Renal pelvis (tissue), 1 donor: ENCODE measurements at regions not wholly inside any gene's neighbourhood (a gene's known extent, or its start where the extent isn't known, plus 50 kb on each side); places are given as distances from the start of the nearest gene placed in this dataset.

Experiments used
- DNase-seq: peaks from one replicate; pipeline ENCODE4 v3.0.0-alpha.2; 2013

DNA sequence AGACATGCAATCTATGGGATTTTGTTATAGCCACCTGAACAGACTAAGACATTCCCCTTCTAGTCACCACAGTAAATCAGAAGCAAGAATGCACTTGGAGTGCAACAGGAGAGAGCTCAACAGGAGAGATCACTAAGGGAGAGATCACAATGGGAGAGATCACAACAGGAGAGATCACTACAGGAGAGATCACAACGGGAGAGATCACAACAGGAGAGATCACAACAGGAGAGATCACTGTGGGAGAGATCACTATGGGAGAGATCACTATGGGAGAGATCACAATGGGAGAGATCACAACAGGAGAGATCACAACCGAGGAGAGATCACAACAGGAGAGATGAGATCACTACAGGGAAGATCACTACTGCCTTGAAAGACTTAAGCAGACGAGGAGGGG, 238.5 kb upstream of the PITRM1 start:
- DNase-seq: no peak

DNA sequence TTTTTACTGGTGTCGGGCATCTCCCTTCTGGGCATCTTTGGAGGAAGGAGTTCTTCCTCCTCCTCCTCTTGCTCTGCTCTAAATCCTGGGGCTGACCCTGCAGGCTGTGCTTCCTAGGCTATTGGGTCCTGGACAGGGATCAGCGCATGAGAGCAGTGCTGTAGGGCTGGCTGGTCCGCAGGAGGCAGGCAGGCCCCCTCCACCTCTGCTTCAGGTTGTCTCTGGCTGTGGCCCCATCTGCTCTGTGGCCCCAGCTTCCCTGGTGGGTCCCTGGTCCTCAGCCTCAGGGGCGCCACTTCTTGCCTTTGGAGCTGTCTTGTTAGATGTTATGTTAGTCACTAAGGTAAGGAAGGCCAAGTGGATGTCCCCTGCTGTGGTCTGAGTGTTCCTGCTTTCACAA, 237.3 kb upstream of the PITRM1 start:
- no peak for DNase-seq

DNA sequence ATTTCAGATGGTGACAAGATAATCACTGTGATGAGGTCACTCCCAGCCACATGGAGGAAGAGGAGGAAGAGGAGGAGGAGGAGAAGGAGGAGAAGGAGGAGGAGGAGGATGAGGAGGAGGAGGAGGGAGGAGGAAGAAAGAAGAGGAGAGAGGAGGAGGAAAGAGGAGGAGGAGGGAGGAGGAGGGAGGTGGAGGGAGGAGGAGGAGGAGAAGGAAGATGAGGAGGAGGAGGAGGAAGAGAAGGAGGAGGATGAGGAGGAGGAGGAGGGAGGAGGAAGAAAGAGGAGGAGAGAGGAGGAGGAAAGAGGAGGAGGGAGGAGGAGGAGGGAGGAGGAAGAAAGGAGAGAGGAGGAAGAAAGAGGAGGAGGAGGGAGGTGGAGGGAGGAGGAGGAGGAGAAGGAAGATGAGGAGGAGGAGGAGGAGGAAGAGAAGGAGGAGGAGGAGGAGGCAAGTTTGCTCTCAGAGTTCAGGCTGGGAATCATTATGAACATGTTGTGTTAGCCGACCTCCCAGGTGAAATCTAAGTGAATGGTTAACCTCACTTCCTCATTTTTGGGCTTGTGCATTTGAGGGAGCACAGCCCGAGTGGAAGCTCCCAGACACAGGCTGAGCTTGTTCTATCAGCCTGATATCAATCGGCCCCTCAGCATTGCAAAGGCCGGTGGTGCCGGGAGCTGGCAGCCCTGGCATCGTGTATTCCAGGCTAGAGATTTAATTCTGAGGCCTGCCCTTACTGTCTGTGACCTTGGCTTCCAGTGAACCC, 236.2 kb upstream of the PITRM1 start:
- no peak for DNase-seq

DNA sequence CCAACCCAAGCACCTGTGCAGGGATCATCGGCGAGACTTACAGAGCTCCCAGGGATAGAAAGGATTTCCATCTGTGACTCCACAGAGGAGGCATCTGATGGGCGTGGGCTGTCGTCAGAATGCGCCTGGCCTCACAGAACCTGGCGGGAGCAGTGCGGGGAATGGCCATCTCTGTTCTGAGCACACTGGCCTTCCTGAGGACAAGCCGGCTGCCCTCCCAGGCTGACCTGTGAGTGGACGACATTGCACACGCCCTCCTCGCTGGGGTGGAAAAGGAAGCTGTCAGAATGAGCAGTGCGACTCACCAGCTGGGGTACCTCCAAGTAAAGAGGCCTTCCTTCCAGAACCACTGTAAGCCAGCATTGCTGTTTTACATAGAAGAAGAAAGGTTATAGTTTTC, 234.6 kb upstream of the PITRM1 start:
- no peak for DNase-seq

DNA sequence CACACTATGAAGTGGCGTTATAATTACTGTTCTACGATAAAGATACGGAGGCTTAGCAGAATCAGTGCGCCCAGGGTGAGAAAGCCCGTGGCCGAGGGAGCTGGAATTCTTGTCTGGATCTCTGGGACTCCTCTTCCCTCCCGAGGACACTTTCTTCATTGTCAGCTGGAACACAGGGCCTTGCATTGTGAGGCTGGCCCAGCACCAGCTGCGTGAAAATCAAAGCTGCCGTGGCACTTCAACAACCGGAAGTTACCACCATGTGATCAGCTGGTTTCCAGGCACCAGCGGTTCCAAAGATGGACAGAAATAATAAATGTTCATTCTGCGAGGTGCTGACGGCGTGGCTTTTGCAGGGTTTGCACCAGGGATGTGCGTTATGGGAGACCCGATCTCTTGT, 234.0 kb upstream of the PITRM1 start:
- no peak for DNase-seq

DNA sequence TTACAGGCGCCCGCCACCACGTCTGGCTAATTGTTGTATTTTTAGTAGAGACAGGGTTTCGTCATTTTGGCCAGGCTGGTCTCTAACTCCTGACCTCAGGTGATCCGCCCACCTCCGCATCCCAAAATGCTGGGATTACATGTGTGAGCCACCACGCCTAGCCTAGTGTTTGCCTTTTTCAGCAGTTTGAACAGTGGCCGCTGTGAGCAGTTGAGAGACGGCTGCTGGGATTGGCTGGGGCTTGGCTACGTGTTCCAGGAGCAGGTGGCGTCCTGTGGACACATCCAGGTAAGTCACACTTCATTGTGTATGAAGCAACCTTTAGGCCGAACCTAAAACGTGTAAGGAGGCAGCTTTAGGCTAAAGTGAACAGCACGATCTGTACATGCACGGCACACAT, 231.8 kb upstream of the PITRM1 start:
- no peak for DNase-seq

DNA sequence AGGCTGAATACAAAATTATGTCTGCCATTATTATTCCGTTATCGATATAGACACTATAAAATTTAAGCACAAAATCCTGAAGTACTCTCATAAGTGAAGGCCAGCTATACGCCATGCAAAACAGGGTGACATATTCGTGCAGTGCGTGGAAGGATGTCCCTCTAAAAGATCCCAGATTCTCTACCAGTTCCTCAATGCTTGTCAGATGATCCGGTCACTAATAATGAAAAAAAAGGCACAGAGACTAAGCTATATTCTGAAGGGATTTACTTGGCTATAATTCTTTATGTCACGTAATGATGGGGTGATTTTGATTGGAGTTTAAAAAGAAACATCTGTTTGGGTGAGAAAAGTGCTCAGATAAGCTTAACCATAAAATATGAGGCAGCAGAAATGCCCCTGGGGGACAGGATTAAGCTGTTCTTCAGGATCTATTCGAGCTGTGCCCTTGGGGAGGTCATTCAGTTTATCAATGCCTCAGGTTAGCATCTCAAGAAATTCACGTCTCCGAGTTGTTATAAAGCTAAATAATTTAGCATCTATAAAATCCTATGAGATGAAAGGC, 229.7 kb upstream of the PITRM1 start:
- no peak for DNase-seq

DNA sequence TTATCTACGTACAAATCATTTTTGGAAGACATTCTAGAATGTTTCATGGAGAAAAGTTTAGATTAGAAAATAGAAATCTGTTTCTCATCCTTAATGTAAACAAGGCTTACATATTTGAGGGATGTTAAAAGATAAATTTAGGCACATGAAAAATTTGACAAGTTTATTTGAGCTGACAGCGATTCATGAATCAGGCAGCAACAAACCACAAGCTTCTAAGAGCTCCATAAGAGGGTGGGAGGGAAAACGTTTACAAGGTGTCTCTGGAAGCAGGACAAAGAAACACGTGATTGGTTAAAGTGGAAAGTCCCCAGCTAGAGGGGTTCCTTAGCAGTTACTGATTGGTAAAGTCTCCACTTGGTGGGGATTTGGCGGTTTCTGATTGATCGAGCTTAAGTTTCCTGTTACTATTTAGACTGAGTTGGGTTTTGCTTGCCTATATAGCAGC, 228.9 kb upstream of the PITRM1 start:
- no peak for DNase-seq

DNA sequence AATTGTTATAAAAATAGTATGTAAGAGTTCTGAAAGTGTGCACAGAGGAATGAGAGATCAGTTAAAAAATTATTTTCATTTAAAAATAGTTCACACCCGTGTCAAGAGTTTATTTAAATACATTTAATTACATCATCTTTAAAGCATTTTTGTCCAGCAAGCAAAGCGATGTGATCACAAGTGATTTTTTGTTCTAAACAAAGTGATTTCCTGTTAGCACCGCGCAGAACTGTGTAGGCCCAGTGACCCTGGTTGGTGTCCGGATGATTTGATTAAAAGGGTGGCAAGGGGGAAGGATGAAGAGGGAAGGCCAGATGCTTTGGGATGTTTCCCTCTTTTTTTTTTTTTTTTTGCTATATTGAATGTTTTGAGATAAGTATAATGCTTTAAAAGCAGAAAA, 227.8 kb upstream of the PITRM1 start:
- DNase-seq: no peak

DNA sequence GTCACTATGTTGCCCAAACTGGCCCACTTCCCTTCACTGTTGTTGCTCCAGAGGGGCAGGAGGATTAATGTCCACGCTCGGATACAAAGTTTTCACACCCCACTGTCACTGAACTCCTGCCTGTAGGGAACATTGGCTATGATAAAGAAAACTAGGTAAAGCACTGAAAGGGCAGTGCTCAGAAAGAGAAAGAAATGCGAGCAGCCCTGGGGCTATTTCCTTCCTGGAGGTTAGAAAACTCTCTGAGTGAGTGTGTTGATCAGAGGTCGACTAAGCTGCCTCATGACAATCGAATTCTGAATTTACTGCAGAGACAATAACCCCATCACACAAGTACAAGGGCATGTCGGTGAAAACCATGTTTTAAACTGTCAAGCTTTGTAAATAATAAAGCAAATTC, 227.2 kb upstream of the PITRM1 start:
- DNase-seq: no peak

DNA sequence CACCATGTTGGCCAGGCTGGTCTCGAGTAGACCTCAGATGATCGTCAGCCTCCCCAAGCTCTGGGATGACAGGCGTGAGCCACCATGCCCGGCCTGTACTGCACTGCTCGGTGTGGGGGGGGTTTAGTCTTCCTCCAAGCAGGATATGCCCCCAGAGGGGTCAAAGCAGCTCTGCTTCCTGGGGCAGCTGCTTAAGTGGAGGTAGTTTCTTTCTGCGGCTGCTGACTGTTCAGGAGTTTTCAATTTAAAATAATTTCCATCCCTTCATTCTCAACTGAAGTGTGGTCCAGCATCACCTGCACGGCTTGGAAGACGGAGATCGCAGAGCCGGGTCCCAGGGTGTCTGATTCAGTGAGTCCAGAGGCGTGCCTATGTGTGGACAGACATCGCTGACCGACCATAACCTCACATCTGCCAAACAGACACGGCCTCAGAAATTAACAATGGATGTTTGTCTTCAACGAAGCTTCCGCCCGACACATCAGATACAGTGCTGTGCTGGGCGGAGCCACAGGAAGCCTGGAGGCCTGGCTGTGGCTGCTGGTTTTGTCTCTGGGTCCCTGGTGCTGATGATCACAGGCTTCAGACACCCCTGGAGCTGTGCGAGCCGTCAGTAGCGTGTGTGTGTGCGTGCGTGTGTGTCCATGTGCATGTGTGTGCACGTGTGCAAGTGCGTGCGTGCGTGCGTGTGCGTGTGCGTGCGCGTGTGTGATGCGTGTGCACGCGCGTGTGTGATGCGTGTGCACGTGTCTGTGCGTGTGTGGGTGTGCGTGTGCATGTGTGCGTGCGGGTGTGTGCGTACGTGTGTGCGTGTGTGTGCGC, 226.5 kb upstream of the PITRM1 start:
- DNase-seq: no peak

DNA sequence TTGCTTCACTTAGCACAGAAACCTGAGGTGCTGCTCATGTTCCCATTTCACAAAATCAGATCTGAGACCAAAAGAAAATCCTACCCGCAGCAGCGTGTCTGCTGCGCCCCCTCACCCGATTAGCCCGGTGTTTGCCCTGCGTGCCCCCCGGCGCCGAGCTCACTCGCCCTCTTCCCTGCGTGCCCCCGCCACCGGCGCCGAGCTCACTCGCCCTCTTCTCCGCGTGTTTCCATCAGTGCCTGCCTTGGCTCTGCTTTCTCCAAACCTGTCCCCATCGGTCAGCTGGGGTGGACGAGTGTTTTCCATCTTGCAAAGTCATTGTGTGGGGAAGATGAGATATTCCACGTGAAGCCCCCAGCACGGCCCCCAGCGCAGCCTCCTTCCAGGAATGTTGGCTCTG, 225.3 kb upstream of the PITRM1 start:
- no peak for DNase-seq

DNA sequence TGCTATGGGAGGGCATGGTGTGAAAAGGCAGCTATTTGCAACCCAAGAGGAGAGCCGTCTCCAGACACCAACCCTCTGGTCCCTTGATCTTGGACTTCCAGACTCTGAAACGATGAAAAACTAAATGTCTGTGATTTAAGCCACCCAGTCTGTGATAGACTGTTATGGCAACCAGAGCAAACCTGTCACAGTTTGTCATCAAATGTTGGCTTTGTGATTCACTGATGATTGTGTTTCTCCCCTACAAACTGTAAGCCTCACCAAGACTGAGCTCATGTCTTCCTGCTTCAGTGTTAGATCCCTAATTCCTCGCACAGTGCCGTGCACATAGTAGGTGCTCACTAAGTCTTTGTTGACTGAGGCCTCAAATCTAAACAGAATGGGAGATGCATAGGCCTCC, 224.6 kb upstream of the PITRM1 start:
- no peak for DNase-seq

DNA sequence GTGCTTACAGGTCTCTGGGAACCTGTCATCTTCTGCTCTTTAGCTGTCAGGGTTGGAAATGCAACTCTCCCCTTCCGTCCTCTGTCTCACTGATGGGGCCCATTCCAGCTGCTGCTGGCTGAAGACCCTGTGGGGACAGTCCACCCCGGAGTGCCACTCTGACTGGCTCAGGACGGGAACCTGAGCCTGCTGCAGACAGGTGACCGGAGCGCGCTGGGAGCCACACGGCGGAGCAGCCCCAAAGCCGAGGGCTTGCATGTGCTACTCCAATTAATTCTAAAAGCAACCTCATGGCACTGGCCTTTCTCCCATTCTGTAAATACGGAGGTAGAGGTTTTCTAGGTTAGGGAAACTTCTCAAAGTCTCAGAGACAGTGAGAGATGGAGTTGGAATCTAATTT, 223.5 kb upstream of the PITRM1 start:
- no peak for DNase-seq

DNA sequence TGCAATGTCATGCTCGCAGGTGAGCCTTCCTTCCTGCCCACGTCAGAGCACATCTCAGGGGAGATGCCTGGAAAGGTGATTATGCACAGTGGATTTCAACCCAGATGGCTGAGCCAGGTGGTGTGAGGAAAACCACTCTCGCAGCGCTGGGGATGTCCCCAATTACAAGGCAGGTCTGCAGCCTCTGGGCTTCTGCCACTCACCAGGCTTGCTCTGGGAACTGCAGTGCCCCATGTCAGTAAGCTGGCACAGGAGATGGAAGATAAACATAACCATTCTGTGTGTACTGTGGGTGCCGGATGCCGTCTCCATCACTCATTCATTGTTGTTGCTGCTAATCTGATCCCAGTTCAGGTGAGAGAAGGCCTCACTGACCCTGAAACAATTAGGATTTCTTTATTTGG, 222.9 kb upstream of the PITRM1 start:
- DNase-seq: no peak

DNA sequence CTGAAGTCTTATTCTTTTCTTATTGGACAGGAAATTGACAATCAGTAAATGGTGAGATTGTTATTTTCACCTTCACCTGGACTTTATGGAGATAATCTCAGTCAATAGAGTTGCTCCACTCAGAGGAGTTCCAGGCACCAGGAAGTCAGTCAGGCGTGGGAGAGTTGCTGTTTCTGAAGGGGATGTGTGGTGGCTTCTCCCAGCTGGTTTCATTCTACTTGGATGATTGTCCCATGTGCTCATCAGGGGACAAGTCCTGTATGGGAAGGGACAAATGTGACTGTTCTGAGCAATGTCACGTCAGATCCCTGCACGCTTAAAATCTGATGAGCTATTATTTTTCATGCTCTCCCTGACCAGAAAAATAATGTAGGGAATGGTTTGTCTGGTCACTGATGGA, 222.5 kb upstream of the PITRM1 start:
- DNase-seq: no peak

DNA sequence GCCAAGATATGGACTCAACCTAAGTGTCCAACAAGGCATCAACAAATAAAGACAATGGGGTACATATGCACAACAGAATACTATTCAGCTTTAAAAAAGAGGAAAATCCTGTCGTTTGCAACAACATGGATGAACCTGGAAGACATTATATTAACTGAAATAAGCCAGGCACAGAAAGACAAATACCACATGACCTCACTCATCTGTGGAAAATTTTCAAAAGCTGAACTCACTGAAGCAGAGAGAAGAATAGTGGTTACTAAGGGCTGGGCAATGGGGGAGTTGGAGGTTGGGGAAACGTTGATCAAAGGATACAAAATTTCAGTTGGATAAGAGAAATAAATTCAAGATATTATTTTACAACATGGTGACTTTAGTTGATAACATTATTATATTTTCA, 221.4 kb upstream of the PITRM1 start:
- no peak for DNase-seq

DNA sequence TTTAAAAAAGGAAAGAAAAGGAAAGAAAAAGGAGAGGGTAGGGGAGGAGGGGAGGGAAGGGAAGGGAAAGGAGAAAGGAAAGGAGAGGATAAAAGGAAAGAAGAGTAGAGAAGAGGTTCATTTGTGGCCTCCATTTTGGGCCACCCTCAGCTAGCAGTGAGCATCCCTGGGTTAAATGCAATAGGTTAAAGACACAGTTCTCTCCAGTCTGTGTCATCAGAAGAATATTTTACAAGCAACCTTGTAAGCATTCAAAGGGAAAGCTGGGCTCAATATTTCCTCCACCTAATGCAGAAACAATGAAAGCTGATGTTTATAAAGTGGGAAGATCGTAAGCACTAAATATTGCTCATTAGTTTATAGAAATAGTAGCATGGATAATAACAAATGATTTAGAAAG, 219.1 kb upstream of the PITRM1 start:
- no peak for DNase-seq

DNA sequence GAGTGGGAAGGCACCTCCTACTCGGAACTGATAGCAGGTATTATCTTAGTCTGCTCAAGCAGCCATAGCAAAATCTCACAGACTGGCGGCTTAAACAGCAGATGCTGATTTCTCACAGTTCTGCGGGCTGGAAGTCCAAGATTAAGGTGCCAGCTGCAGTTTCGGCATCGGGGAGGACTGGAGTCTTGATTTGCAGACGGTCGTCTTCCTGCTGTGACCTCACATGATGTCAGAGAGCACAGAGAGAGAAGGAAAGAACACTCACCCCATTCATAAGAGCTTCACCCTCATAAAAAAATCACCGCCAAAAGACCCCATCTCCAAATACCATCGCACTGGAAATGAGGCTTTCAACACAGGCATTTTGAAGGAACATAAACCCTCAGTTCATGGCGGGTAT, 216.5 kb upstream of the PITRM1 start:
- no peak for DNase-seq

DNA sequence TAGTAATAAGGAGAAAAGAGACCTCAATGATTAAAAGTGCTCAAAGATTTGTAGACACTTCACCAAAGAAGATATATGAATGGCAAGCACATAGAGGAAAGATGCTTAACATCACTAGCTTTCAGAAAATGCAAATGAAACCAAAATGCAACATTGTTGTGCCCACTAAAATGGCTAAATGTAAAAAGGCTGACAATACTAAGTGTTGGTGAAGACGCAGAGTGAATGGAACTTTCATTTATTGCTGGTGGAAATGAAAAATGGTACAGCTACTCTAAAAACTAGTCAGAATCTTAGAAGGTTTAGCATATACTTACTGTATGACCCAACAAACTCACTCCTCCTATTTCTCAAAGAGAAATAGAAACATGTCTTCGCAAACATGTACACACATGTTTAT, 212.9 kb upstream of the PITRM1 start:
- no peak for DNase-seq

DNA sequence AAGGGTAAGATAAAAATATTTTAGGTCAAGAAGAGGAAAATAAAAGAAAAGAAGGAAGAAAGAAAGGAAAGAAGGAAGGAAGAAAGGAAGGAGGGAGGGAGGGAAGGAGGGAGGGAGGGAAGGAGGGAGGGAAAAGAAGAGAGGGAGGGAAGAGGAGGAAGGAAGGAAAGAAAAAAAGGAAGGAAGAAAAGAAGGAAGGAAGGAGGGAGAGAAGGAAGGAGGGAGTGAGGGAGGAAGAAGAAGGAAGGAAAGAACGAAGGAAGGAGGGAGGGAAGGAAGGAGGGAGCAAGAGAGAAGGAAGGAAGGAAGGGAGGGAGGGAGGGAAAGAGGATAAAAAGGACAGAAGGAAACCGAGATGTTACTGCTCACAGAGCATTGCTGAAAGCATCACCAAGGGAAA, 209.5 kb upstream of the PITRM1 start:
- DNase-seq: no peak

DNA sequence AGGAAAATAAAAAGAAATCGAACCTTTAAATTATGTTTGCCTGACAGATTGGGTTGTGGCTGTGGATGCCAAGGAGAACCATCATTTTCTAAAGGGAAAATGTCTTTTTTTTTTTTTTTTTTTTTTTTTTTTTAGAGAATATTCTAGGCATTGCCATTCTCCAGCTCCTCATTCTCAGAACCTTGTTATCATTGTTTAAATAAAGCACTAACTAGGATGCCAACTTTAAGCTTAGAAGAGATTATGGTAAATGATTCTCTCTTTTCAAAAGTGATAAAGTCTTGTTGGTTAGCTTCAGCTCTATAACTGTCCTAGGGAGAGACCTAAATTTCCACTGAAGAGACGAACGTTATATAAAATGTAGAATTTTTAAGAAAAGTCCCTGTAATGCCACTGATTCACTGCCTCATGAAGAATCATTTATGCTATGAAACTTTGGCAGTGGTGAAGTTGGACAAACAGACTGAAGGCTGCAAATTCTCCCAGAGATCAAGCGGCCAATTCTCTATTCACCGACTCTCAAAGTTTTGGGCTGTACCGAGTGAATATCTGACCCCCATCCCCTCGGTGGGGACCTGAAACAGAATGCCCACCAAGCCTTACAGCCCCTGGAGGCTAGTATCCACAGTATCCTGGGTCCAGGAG, 207.9 kb upstream of the PITRM1 start:
- no peak for DNase-seq

DNA sequence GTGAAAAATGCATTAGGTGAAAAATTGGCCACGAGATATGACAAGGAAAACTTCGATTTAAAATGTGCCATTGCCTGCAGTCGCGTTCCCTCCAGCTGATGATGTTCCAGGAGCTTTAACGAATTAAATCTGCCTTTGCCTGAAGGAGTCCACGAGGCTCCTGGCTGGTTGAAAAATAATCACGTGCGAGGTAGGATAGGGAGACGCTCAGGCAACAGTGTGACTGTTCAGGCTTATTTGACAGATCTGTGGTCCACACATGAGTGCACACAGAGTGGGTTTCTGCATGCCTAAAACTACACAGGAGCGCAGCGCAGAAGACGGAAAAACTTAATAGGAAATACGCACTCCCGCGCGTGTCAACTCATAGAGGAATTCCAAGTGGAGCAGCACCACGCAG, 204.0 kb upstream of the PITRM1 start:
- no peak for DNase-seq
